Left ventricle myocardium inferior (tissue), 1 donor: ENCODE measurements at regions not wholly inside any gene's neighbourhood (a gene's known extent, or its start where the extent isn't known, plus 50 kb on each side); places are given as distances from the start of the nearest gene placed in this dataset.

Experiments used
- DNase-seq: peaks from one replicate; pipeline ENCODE4 v3.0.0-alpha.2; 2020
- H3K27ac ChIP-seq: fragments of 200-600 bp; replicated peaks from 2 replicates; pipeline ENCODE4 v1.8.0; 2021
- H3K27me3 ChIP-seq: fragments of 200-600 bp; 2 replicates; pipeline ENCODE4 v1.8.0; 2021; ENCODE audit warnings: low read depth
- H3K36me3 ChIP-seq: fragments of 200-600 bp; 2 replicates; pipeline ENCODE4 v1.8.0; 2021
- H3K4me1 ChIP-seq: fragments of 200-600 bp; 2 replicates; pipeline ENCODE4 v1.8.0; 2021
- H3K4me3 ChIP-seq: fragments of 200-600 bp; 2 replicates; pipeline ENCODE4 v1.8.0; 2021; ENCODE audit warnings: mild to moderate bottlenecking, moderate library complexity
- H3K9me3 ChIP-seq: fragments of 200-600 bp; replicated peaks from 2 replicates; pipeline ENCODE4 v1.8.0; 2021
- intact Hi-C: fragments of 100-400 bp; cut with micrococcal nuclease; formaldehyde crosslinking; loops from one replicate; pipeline ENCODE4 v1.11.0; 2022
- TF ChIP-seq, protein P1 (sequence below): fragments of 200-600 bp; IDR thresholded peaks from 2 replicates; pipeline ENCODE4 v1.8.0; 2021; ENCODE audit warnings: antibody characterized with exemption, mild to moderate bottlenecking, borderline replicate concordance
- donor health status: DM: no; HTN: yes; CAD: no; lungs with severe emphysema.

DNA sequence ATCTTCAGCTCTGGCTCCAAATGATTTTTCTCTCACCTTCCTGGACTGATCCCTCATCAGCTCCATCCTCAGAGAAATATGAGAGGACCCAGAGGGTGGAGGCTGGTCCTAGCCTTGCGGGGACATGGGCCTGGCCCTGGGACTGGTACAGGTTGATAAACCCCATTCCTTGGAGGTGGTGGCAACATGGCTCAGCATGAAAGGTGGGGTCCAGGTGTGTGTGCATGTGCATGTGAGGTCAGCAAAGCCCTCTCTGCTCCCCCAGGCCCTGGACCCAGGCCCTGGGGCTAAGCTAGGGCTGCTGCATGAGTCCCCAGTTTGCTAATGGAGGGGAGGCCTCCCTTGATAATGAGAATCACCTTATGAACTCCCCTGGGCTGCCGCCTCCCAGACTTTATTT lies 363.1 kb downstream of the MATN1 start:
- Histone ChIP-seq H3K9me3 (no peaks in the 10 kb centered on the region), H3K4me1 (no peaks in the 10 kb centered on the region), H3K27me3 (peaks cover 85% of the 10 kb centered on the region), H3K27ac (no peak overlapping the region), H3K36me3 (no peaks in the 10 kb centered on the region), H3K4me3 (no peak overlapping the region)
- no peak for DNase-seq
- intact Hi-C loops, result no loop called here
- TF ChIP-seq, protein P1, sequence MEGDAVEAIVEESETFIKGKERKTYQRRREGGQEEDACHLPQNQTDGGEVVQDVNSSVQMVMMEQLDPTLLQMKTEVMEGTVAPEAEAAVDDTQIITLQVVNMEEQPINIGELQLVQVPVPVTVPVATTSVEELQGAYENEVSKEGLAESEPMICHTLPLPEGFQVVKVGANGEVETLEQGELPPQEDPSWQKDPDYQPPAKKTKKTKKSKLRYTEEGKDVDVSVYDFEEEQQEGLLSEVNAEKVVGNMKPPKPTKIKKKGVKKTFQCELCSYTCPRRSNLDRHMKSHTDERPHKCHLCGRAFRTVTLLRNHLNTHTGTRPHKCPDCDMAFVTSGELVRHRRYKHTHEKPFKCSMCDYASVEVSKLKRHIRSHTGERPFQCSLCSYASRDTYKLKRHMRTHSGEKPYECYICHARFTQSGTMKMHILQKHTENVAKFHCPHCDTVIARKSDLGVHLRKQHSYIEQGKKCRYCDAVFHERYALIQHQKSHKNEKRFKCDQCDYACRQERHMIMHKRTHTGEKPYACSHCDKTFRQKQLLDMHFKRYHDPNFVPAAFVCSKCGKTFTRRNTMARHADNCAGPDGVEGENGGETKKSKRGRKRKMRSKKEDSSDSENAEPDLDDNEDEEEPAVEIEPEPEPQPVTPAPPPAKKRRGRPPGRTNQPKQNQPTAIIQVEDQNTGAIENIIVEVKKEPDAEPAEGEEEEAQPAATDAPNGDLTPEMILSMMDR, result no peak

DNA sequence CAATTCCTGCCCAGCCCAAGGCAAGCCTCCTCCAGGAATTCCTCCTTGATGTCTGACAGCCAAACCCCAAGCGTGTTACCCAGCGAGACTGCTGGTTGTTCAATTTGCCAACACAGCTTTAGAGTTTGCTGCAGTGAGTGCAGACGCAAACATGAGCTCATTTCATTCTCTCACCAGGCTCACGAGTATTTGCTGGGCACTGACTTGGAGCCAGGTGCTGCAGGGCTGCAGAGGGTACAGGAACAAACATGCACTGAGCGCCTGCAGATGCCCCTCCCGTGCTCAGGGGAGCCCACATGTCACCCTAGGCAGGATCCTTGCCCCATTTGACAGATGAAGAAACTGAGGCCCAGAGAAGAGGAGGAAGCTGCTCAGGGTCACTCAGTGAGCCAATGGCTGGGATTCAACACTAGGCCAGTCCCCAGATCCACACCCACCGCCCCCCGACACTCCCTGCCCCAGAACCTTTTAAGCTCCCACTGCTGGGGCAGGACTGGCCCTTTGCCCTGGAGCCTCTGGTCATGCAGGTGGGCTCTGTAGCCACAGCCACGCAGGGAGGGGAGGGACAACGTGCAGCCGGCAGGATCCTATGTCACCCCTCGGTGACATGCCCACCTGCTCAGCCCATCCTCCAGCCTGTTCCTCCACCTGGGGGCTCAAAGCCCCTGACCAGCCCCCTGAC lies 363.7 kb downstream of the MATN1 start:
- Histone ChIP-seq H3K36me3 (no peaks in the 10 kb centered on the region), H3K4me3 (no peak overlapping the region), H3K27me3 (peaks cover 84% of the 10 kb centered on the region), H3K4me1 (no peaks in the 10 kb centered on the region), H3K9me3 (no peaks in the 10 kb centered on the region), H3K27ac (no peak overlapping the region)
- TF ChIP-seq, protein P1, result no peak
- no peak for DNase-seq
- intact Hi-C loops, result no loop called here

DNA sequence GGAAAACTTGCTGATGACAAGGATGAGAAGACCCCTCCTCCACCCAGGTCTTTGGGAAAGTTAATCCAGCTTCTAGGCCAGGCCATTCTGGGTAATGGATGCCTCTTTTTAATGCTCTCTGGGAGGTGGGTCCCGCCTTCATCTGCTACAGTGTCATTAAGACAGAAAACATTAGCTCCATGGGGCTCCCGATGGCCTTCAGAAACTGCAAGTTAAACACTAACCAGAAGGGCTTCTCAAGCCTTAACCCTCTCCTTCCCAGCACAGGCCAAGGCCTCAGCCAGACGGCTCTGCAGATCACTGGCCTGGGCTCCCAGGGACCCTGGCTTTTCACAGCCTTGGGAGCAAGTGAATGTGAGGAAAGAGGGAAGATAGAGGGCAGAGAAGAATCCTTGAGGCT lies 364.9 kb downstream of the MATN1 start:
- H3K4me3 ChIP-seq, result no peak overlapping the region
- no peak for DNase-seq
- no peaks in the 10 kb centered on the region for H3K4me1 ChIP-seq
- no peak overlapping the region for H3K27ac ChIP-seq
- H3K27me3 ChIP-seq, result peaks cover 79% of the 10 kb centered on the region
- intact Hi-C loops, result no loop called here
- no peaks in the 10 kb centered on the region for H3K9me3 ChIP-seq
- TF ChIP-seq, protein P1, result no peak
- H3K36me3 ChIP-seq, result no peaks in the 10 kb centered on the region

DNA sequence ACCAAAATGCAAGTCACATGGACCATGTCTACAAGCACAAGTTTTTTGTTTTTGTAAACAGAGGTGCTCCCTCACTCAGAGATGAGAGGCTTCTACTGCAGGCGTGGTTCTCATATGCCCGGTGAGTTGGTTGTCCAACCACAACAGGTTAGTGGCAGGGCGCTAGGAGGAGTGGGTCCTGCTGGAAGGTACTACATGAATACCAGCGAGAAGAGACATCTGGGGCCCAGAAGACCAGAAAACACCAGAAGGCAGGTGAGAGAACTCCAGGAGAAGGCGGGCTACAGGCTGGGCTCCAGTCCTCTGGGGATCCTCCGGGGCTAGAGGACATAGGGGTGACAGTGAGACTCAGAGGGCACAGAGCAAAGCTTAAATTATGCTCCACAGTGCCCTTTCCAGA lies 366.5 kb downstream of the MATN1 start:
- H3K4me3 ChIP-seq, result no peak overlapping the region
- TF ChIP-seq, protein P1, result no peak
- no peaks in the 10 kb centered on the region for H3K9me3 ChIP-seq
- peaks cover 78% of the 10 kb centered on the region for H3K27me3 ChIP-seq
- no peak overlapping the region for H3K27ac ChIP-seq
- H3K36me3 ChIP-seq, result no peaks in the 10 kb centered on the region
- no peaks in the 10 kb centered on the region for H3K4me1 ChIP-seq
- intact Hi-C loops, result no loop called here
- DNase-seq, result no peak

DNA sequence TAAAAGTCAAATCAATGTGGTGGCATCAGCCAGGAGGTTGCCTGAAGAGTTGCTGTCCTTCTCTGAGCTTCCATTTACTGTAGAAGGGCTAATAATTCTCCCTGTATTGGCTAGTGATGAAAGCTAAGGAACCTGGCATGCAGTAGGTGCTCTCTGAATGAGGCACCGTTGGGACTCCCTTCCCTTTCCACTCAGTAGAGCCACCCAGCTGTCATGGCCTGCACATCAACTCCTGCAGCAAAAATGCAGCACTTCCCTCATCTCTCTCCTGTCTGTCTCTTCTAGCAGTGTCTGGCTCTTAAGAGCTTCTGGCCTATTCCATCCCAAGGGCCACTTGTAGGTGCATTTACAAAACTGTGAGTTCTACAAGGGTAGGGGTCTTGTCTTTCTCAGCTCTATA lies 369.0 kb downstream of the MATN1 start:
- no peak for DNase-seq

More for the DNA sequence above, 369.0 kb downstream of the MATN1 start:
- no peaks in the 10 kb centered on the region for H3K9me3 ChIP-seq
- TF ChIP-seq, protein P1, result no peak
- H3K27me3 ChIP-seq, result peaks cover 78% of the 10 kb centered on the region
- intact Hi-C loops, result no loop called here
- no peaks in the 10 kb centered on the region for H3K4me1 ChIP-seq
- no peak overlapping the region for H3K27ac ChIP-seq
- H3K36me3 ChIP-seq, result no peaks in the 10 kb centered on the region
- no peak overlapping the region for H3K4me3 ChIP-seq
